ENCODE measurements at regions not wholly inside any gene's neighbourhood (a gene's known extent, or its start where the extent isn't known, plus 50 kb on each side); places are given as distances from the start of the nearest gene placed in this dataset.

DNA sequence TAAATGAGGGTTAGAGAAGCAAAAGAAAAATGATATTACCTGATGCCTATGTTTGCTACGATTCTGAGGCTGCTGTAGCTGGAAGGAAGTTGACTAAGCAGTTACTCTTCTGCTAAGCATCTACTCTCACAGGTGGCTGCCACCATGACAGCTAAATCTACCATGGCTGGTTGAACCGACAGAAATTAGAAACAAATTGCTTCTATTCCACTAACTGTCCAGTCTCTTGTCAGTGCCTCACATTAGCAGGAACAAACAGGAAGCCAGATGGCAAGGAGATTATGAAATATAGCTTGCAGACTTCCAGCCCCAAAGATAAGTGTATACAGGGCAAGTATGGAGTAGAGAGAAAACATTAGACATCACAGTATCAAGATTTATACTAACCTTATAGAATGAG is 59.4 kb upstream of the TMEM200A start:
- Mint-ChIP-seq H3K4me1 (ENCODE audit: low read depth) (peaks cover 4% of the 10 kb centered on the region), H3K9me3 (no peaks in the 10 kb centered on the region), H3K4me3 (no peak overlapping the region), H3K27me3 (no peaks in the 10 kb centered on the region), H3K27ac (no peak overlapping the region), H3K36me3 (ENCODE audit: low read depth) (no peaks in the 10 kb centered on the region)
- DNase-seq (no peak), ATAC-seq (no peak)
- POLR2A ChIA-PET = interaction anchor here (1.1 kb wide), 1 partner anchor 9 kb away, joined by 3 read pairs; no protein-coding TSS in a partner anchor
- CTCF ChIA-PET = interaction anchor here (1.0 to 2.3 kb wide), 4 partner anchors 10 to 392 kb away, joined by 3 to 8 read pairs (median 4); no protein-coding TSS in a partner anchor
- intact Hi-C loops (cut with micrococcal nuclease) = no loop called here
- TF ChIP-seq, protein P1, sequence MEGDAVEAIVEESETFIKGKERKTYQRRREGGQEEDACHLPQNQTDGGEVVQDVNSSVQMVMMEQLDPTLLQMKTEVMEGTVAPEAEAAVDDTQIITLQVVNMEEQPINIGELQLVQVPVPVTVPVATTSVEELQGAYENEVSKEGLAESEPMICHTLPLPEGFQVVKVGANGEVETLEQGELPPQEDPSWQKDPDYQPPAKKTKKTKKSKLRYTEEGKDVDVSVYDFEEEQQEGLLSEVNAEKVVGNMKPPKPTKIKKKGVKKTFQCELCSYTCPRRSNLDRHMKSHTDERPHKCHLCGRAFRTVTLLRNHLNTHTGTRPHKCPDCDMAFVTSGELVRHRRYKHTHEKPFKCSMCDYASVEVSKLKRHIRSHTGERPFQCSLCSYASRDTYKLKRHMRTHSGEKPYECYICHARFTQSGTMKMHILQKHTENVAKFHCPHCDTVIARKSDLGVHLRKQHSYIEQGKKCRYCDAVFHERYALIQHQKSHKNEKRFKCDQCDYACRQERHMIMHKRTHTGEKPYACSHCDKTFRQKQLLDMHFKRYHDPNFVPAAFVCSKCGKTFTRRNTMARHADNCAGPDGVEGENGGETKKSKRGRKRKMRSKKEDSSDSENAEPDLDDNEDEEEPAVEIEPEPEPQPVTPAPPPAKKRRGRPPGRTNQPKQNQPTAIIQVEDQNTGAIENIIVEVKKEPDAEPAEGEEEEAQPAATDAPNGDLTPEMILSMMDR (IDR thresholded peaks at IDR 0.05) = no peak

DNA sequence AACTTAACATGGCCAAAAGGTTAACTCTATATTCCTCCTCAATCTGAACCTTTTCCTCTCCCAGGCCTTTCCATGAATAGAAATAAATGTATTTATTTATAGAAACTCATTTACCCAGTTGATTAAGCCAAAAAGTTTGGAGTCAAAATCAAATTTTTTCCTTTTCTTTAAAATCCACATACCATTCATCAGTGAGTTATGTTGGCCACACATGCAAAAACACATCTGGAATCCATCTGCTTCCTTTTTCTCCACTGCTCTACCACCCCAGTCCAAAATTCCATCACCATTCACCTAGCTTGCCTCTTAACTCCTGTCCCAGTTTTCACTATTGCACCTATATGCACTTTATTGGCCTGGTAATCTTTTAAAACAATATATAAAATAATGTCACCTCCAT is 62.4 kb upstream of the TMEM200A start:
- Mint-ChIP-seq H3K4me1 (ENCODE audit: low read depth) (peaks cover 4% of the 10 kb centered on the region), H3K36me3 (ENCODE audit: low read depth) (no peaks in the 10 kb centered on the region), H3K9me3 (no peaks in the 10 kb centered on the region), H3K27me3 (no peaks in the 10 kb centered on the region), H3K27ac (no peak overlapping the region), H3K4me3 (no peak overlapping the region)
- ChIA-PET CTCF (no interaction called here), POLR2A (no interaction called here)
- intact Hi-C loops (cut with micrococcal nuclease) = no loop called here
- TF ChIP-seq, protein P1 (IDR thresholded peaks at IDR 0.05) = no peak
- no peak for ATAC-seq
- DNase-seq = no peak

DNA sequence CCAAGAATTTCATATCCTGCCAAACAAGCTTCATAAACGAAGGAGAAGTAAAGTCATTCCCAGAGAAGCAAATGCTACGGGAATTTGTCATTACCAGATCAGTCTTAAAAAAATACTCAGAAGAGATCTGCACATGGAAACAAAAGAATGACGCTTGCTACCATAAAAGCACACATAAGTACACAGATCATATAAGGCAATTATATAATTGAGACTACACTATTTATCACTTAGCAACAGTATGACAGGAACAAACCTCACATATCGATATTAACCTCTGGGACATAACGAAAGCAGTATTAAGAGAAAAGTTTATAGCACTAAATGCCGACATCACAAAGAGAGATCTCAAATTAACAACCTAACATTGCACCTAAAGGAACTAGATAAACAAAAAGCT is 67.6 kb upstream of the TMEM200A start:
- no peak overlapping the region for H3K27ac Mint-ChIP-seq
- POLR2A ChIA-PET = no interaction called here
- intact Hi-C loops (cut with micrococcal nuclease) = no loop called here
- H3K9me3 Mint-ChIP-seq = no peaks in the 10 kb centered on the region
- CTCF ChIA-PET = no interaction called here
- TF ChIP-seq, protein P1 (IDR thresholded peaks at IDR 0.05) = no peak
- H3K4me3 Mint-ChIP-seq = no peak overlapping the region
- no peak for DNase-seq
- no peaks in the 10 kb centered on the region for H3K4me1 Mint-ChIP-seq (ENCODE audit: low read depth)
- H3K27me3 Mint-ChIP-seq = no peaks in the 10 kb centered on the region
- ATAC-seq = no peak
- H3K36me3 Mint-ChIP-seq (ENCODE audit: low read depth) = no peaks in the 10 kb centered on the region

DNA sequence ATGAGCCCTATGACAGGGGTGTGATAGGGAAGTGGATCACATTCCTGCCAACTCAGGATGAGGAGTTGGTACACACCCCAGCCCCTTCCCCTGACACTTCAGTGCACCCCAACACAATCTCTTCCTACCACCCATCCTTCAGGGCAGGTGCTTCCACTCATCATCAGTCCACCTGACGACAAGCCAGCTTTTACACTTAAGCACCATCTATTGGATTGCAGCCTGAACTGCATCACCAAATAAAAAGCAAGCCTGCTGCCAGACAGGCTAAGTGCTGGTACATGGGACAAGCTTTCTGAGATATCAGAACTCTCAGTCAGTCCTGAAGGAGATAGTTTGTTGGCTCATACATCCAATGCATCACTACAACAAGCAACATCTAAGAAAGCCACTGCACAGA is 69.0 kb upstream of the TMEM200A start:
- Mint-ChIP-seq H3K27ac (no peak overlapping the region), H3K36me3 (ENCODE audit: low read depth) (no peaks in the 10 kb centered on the region), H3K4me3 (no peak overlapping the region), H3K4me1 (ENCODE audit: low read depth) (no peaks in the 10 kb centered on the region), H3K9me3 (no peaks in the 10 kb centered on the region), H3K27me3 (no peaks in the 10 kb centered on the region)
- ATAC-seq (no peak), DNase-seq (no peak)
- POLR2A ChIA-PET = interaction anchor here (1.2 kb wide), 1 partner anchor 9 kb away, joined by 3 read pairs; no protein-coding TSS in a partner anchor
- TF ChIP-seq, protein P1 (IDR thresholded peaks at IDR 0.05) = no peak
- CTCF ChIA-PET = interaction anchor here (0.6 to 1.6 kb wide), 3 partner anchors 140 to 401 kb away, joined by 3 to 5 read pairs (median 3); no protein-coding TSS in a partner anchor
- intact Hi-C loops (cut with micrococcal nuclease) = no loop called here

GRCh38 chr6:130293800-130294199 is 71.0 kb upstream of the SAMD3 start:
- Mint-ChIP-seq H3K36me3 (ENCODE audit: low read depth) (no peaks in the 10 kb centered on the region), H3K27me3 (no peaks in the 10 kb centered on the region), H3K27ac (no peak overlapping the region), H3K4me1 (ENCODE audit: low read depth) (no peaks in the 10 kb centered on the region), H3K9me3 (no peaks in the 10 kb centered on the region), H3K4me3 (no peak overlapping the region)
- TF ChIP-seq, protein P1 (IDR thresholded peaks at IDR 0.05) = peak; percentile 59
- ChIA-PET CTCF (interaction anchor here (0.6 to 1.0 kb wide), 18 partner anchors 9 to 578 kb away, joined by 3 to 10 read pairs (median 3); no protein-coding TSS in a partner anchor), POLR2A (no interaction called here)
- ATAC-seq (peak; percentile 51), DNase-seq (peak; percentile 55)
- intact Hi-C loops (cut with micrococcal nuclease) = no loop called here
